ENCODE measurements at regions not wholly inside any gene's neighbourhood (a gene's known extent, or its start where the extent isn't known, plus 50 kb on each side); places are given as distances from the start of the nearest gene placed in this dataset.

GRCh38 chr4:177728361-177729152 is 286.3 kb upstream of the AGA start:
- TF ChIP-seq, protein P1, sequence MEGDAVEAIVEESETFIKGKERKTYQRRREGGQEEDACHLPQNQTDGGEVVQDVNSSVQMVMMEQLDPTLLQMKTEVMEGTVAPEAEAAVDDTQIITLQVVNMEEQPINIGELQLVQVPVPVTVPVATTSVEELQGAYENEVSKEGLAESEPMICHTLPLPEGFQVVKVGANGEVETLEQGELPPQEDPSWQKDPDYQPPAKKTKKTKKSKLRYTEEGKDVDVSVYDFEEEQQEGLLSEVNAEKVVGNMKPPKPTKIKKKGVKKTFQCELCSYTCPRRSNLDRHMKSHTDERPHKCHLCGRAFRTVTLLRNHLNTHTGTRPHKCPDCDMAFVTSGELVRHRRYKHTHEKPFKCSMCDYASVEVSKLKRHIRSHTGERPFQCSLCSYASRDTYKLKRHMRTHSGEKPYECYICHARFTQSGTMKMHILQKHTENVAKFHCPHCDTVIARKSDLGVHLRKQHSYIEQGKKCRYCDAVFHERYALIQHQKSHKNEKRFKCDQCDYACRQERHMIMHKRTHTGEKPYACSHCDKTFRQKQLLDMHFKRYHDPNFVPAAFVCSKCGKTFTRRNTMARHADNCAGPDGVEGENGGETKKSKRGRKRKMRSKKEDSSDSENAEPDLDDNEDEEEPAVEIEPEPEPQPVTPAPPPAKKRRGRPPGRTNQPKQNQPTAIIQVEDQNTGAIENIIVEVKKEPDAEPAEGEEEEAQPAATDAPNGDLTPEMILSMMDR (IDR thresholded peaks at IDR 0.05; ENCODE audit: control insufficient read depth, extremely low read depth, insufficient read depth), result no peak
- H3K4me3 ChIP-seq (ENCODE audit: low read depth, low read length), result no peak overlapping the region
- DNase-seq (ENCODE audit: low read depth), result no peak

DNA sequence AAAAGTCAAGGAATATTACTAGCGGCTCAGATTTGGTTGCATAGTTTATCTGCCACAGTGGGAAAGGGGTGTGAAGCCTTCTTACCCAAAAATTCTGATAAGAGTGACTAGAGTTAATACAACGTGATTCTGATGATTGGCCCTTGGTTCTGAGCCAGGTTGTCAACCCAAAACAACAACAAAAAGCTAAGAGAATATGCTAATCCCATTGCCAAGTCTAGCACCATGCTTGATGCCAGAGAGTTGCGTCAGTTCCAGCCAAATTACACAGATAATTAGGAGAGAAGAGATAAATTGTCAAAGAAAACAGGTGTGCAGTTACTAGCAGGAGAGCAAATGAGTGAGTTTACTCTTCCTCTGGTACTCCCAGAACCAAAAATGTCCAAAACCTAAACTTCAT is 287.4 kb upstream of the AGA start:
- no peak for DNase-seq (ENCODE audit: low read depth)
- TF ChIP-seq, protein P1 (IDR thresholded peaks at IDR 0.05; ENCODE audit: control insufficient read depth, extremely low read depth, insufficient read depth), result no peak
- H3K4me3 ChIP-seq (ENCODE audit: low read depth, low read length), result no peak overlapping the region

- no peak for DNase-seq (ENCODE audit: low read depth)
These were observed 295.2 kb upstream of the AGA start for GRCh38 chr4:177737387-177737940.

DNA sequence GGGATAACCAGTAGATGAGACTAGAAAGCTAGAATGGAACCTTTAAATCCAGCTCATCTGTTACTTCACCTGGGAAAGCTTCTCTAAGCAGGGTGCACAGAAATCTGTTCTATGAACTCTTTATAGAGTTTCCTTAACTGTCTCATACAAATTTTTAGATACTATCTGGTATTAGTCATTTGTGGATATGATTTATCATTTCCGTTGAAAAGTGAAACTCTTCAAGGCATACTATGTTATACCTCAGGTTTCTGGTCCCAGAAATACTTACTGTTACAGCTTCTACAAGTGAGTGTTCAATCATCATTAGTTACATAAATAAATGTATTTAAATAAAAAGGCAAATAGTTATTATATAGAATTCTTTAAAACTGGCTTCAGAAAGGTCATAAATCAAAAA is 298.3 kb upstream of the AGA start:
- DNase-seq (ENCODE audit: low read depth), result no peak

More at GRCh38 chr4:177737387-177737940, 295.2 kb upstream of the AGA start:
- no peak overlapping the region for H3K4me3 ChIP-seq (ENCODE audit: low read depth, low read length)
- TF ChIP-seq, protein P1 (IDR thresholded peaks at IDR 0.05; ENCODE audit: control insufficient read depth, extremely low read depth, insufficient read depth), result no peak

DNA sequence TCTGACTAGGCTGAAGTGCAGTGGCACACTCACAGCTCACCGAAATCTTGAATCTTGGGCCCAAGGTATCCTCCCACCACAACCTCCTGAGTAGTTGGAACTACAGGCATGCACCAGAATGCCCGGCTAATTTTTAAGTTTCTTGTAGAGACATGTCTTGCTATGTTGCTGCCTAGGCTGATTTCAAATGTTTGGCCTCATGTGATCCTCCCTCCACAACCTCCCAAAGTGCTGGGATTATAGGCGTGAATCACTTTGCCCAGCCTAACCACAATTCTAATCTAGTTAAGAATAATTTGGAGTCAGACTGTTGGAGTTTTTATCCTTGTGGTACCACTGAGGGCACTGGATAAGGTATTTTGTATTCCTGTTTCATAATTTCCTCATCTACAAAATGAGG is 317.5 kb upstream of the AGA start:
- no peak for DNase-seq (ENCODE audit: low read depth)
- TF ChIP-seq, protein P1 (IDR thresholded peaks at IDR 0.05; ENCODE audit: control insufficient read depth, extremely low read depth, insufficient read depth), result no peak
- no peak overlapping the region for H3K4me3 ChIP-seq (ENCODE audit: low read depth, low read length)

More for the DNA sequence above, 298.3 kb upstream of the AGA start:
- H3K4me3 ChIP-seq (ENCODE audit: low read depth, low read length), result no peak overlapping the region
- TF ChIP-seq, protein P1 (IDR thresholded peaks at IDR 0.05; ENCODE audit: control insufficient read depth, extremely low read depth, insufficient read depth), result no peak

- H3K4me3 ChIP-seq (ENCODE audit: low read depth, low read length), result no peak overlapping the region
- TF ChIP-seq, protein P1 (IDR thresholded peaks at IDR 0.05; ENCODE audit: control insufficient read depth, extremely low read depth, insufficient read depth), result no peak
- DNase-seq (ENCODE audit: low read depth), result no peak
These were observed 319.5 kb upstream of the AGA start for GRCh38 chr4:177761692-177762091.

Measured in LNCaP clone FGC (cell line).